GM23248 (cell line): ENCODE measurements at regions not wholly inside any gene's neighbourhood (a gene's known extent, or its start where the extent isn't known, plus 50 kb on each side); places are given as distances from the start of the nearest gene placed in this dataset.

Source experiments
- EZH2 ChIP-seq: fragments of 200-600 bp; sonication (generic); IDR thresholded peaks from 2 replicates; pipeline ENCODE4 v1.6.1; 2018; ENCODE audit warnings: antibody characterized with exemption, mild to moderate bottlenecking; ENCODE audit not compliant: insufficient read depth, poor library complexity, severe bottlenecking
- EZH2phosphoT487 ChIP-seq: fragments of 200-600 bp; sonication (generic); IDR thresholded peaks from 2 replicates; pipeline ENCODE4 v1.6.1; 2018; ENCODE audit warnings: antibody characterized with exemption, moderate library complexity, mild to moderate bottlenecking, low read depth; ENCODE audit not compliant: insufficient read depth

GRCh38 chrY:8085925-8086324 lies 1174.4 kb upstream of the AMELY start:
- TF ChIP-seq EZH2 (no peak), EZH2phosphoT487 (no peak)
